ENCODE measurements at regions not wholly inside any gene's neighbourhood (a gene's known extent, or its start where the extent isn't known, plus 50 kb on each side); places are given as distances from the start of the nearest gene placed in this dataset.

GRCh38 chr4:157803845-157804521 is 368.8 kb downstream of the GASK1B start (continued):
- TF ChIP-seq POLR2AphosphoS5 (IDR thresholded peaks at IDR 0.05; ENCODE audit: low read depth, low read length): 0 out of 2 replicates have a peak, but pooled peaks have one; percentile 41
- no peak for TF ChIP-seq SIN3A (IDR thresholded peaks at IDR 0.05; ENCODE audit: borderline replicate concordance, low read depth, low read length)
- no peak for TF ChIP-seq USF1 (IDR thresholded peaks at IDR 0.05; ENCODE audit: borderline replicate concordance, low read depth)
- no peak for TF ChIP-seq IRF3 (IDR thresholded peaks at IDR 0.05; ENCODE audit: low read depth, low read length)
- no peak for TF ChIP-seq PBX3 (IDR thresholded peaks at IDR 0.05)
- TF ChIP-seq EZH2phosphoT487 (IDR thresholded peaks at IDR 0.05; ENCODE audit: borderline replicate concordance, low read depth): no peak
- TF ChIP-seq NFIC (IDR thresholded peaks at IDR 0.05; ENCODE audit: borderline replicate concordance): no peak
- TF ChIP-seq TCF12 (IDR thresholded peaks at IDR 0.05): peak; percentile 72
- no peak for TF ChIP-seq USF2 (IDR thresholded peaks at IDR 0.05; ENCODE audit: borderline replicate concordance, low read depth, low read length)
- TF ChIP-seq EP300 (IDR thresholded peaks at IDR 0.05; ENCODE audit: borderline replicate concordance in 1 of 2, low read depth in 1 of 2, low read length in 1 of 2): peak in 1 of 2 experiments; percentile 98; a peak in 2 of 4 replicates
- TF ChIP-seq RFX5 (IDR thresholded peaks at IDR 0.05; ENCODE audit: low read length): no peak
- TF ChIP-seq TAF1 (IDR thresholded peaks at IDR 0.05; ENCODE audit: borderline replicate concordance, low read depth, low read length): no peak
- peak; percentile 97 for TF ChIP-seq GATA2 (CRISPR knock-in tag; IDR thresholded peaks at IDR 0.05)
- TF ChIP-seq NRF1 (IDR thresholded peaks at IDR 0.05; ENCODE audit: low read depth, low read length): no peak
- TF ChIP-seq RXRA (IDR thresholded peaks at IDR 0.05; ENCODE audit: borderline replicate concordance, low read depth): no peak

GRCh38 chr4:157803421-157803820 is 369.4 kb downstream of the GASK1B start:
- H4K20me1 ChIP-seq (ENCODE audit: insufficient read depth): no peaks in the 10 kb centered on the region
- CTCF ChIA-PET: interaction anchor here (0.6 to 1.6 kb wide), 6 partner anchors 13 to 584 kb away, joined by 3 to 6 read pairs (median 3); no protein-coding TSS in a partner anchor
- WGBS (ENCODE audit: low lambda C conversion rate): 18% methylated on average over 3 of the region's 3 CpGs

More at GRCh38 chr4:157803421-157803820, 369.4 kb downstream of the GASK1B start:
- Histone ChIP-seq H3K9ac (no peak overlapping the region), H3K4me2 (no peak overlapping the region), H3K36me3 (replicated peaks in 1 of 2; ENCODE audit: control insufficient read depth in 1 of 2, insufficient read depth in 2 of 2, low read length in 1 of 2) (no peaks in the 10 kb centered on the region), H3F3A (replicated peaks; ENCODE audit: insufficient read depth) (no peaks in the 10 kb centered on the region), H3K27me3 (ENCODE audit: insufficient read depth) (no peaks in the 10 kb centered on the region), H2AFZ (ENCODE audit: low read depth) (no peak overlapping the region), H3K9me3 (no peaks in the 10 kb centered on the region), H3K27ac (ENCODE audit: low read depth in 2 of 2, low read length in 1 of 2) (peak overlapping the region in 1 of 2 experiments; percentile 94; a peak in 2 of 4 replicates), H3K9me2 (no peaks in the 10 kb centered on the region), H3K79me2 (ENCODE audit: insufficient read depth) (no peaks in the 10 kb centered on the region), H3K4me3 (ENCODE audit: low read depth in 2 of 2, low read length in 1 of 2) (no peak overlapping the region), H3K4me1 (ENCODE audit: control insufficient read depth in 1 of 2, insufficient read depth in 2 of 2, low read depth in 1 of 2, low read length in 1 of 2) (peaks cover 0 to 3% of the 10 kb centered on the region in 2 experiments; a peak in 1 of 4 replicates)
- no peak for DNase-seq
- TF ChIP-seq SMC3 (IDR thresholded peaks at IDR 0.05; ENCODE audit: low read depth, low read length): no peak
- no peak for TF ChIP-seq RCOR1 (IDR thresholded peaks at IDR 0.05; ENCODE audit: low read length)
- no peak for TF ChIP-seq FOSL2 (IDR thresholded peaks at IDR 0.05; ENCODE audit: borderline replicate concordance, low read depth)
- no peak for TF ChIP-seq ELF1 (IDR thresholded peaks at IDR 0.05)
- no peak for TF ChIP-seq POLR2AphosphoS5 (IDR thresholded peaks at IDR 0.05; ENCODE audit: low read depth, low read length)
- TF ChIP-seq IRF3 (IDR thresholded peaks at IDR 0.05; ENCODE audit: low read depth, low read length): no peak
- TF ChIP-seq ZBTB33 (IDR thresholded peaks at IDR 0.05; ENCODE audit: borderline replicate concordance, low read depth): no peak
- TF ChIP-seq MEF2A (IDR thresholded peaks at IDR 0.05; ENCODE audit: borderline replicate concordance, low read depth): no peak
- POLR2A ChIA-PET: no interaction called here
